ENCODE measurements at regions not wholly inside any gene's neighbourhood (a gene's known extent, or its start where the extent isn't known, plus 50 kb on each side); places are given as distances from the start of the nearest gene placed in this dataset.

GRCh38 chr1:29823561-29823960 is 587.2 kb downstream of the PTPRU start (continued):
- TF ChIP-seq, protein P1, sequence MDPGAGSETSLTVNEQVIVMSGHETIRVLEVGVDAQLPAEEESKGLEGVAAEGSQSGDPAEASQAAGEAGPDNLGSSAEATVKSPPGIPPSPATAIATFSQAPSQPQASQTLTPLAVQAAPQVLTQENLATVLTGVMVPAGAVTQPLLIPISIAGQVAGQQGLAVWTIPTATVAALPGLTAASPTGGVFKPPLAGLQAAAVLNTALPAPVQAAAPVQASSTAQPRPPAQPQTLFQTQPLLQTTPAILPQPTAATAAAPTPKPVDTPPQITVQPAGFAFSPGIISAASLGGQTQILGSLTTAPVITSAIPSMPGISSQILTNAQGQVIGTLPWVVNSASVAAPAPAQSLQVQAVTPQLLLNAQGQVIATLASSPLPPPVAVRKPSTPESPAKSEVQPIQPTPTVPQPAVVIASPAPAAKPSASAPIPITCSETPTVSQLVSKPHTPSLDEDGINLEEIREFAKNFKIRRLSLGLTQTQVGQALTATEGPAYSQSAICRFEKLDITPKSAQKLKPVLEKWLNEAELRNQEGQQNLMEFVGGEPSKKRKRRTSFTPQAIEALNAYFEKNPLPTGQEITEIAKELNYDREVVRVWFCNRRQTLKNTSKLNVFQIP (CRISPR knock-in tag; IDR thresholded peaks at IDR 0.05; ENCODE audit: borderline replicate concordance, low read depth), result no peak
- TF ChIP-seq SNAI2 (CRISPR knock-in tag; IDR thresholded peaks at IDR 0.05), result no peak

- ATAC-seq, result no peak
- TF ChIP-seq ARNTL (CRISPR knock-in tag; IDR thresholded peaks at IDR 0.05; ENCODE audit: borderline replicate concordance, low read depth), result no peak
- TF ChIP-seq SNAI2 (CRISPR knock-in tag; IDR thresholded peaks at IDR 0.05), result no peak
- TF ChIP-seq GLIS3 (CRISPR knock-in tag; IDR thresholded peaks at IDR 0.05), result no peak
- TF ChIP-seq TCF4 (CRISPR knock-in tag; IDR thresholded peaks at IDR 0.05; ENCODE audit: borderline replicate concordance), result no peak
- TF ChIP-seq, protein P1 (CRISPR knock-in tag; IDR thresholded peaks at IDR 0.05; ENCODE audit: borderline replicate concordance, low read depth), result no peak
- no peak for TF ChIP-seq RARB (CRISPR knock-in tag; IDR thresholded peaks at IDR 0.05)
- TF ChIP-seq ISL1 (CRISPR knock-in tag; IDR thresholded peaks at IDR 0.05), result no peak
- no peak for TF ChIP-seq CSRNP3 (CRISPR knock-in tag; IDR thresholded peaks at IDR 0.05)
- TF ChIP-seq, protein P2, sequence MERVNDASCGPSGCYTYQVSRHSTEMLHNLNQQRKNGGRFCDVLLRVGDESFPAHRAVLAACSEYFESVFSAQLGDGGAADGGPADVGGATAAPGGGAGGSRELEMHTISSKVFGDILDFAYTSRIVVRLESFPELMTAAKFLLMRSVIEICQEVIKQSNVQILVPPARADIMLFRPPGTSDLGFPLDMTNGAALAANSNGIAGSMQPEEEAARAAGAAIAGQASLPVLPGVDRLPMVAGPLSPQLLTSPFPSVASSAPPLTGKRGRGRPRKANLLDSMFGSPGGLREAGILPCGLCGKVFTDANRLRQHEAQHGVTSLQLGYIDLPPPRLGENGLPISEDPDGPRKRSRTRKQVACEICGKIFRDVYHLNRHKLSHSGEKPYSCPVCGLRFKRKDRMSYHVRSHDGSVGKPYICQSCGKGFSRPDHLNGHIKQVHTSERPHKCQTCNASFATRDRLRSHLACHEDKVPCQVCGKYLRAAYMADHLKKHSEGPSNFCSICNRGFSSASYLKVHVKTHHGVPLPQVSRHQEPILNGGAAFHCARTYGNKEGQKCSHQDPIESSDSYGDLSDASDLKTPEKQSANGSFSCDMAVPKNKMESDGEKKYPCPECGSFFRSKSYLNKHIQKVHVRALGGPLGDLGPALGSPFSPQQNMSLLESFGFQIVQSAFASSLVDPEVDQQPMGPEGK (CRISPR knock-in tag; IDR thresholded peaks at IDR 0.05; ENCODE audit: borderline replicate concordance), result no peak
- TF ChIP-seq CSDC2 (CRISPR knock-in tag; IDR thresholded peaks at IDR 0.05), result no peak
- TF ChIP-seq TOX (CRISPR knock-in tag; IDR thresholded peaks at IDR 0.05; ENCODE audit: borderline replicate concordance), result no peak
- TF ChIP-seq ZNF70 (CRISPR knock-in tag; IDR thresholded peaks at IDR 0.05), result no peak
- TF ChIP-seq OSR1 (CRISPR knock-in tag; IDR thresholded peaks at IDR 0.05), result no peak
- TF ChIP-seq ZNF8 (CRISPR knock-in tag; IDR thresholded peaks at IDR 0.05), result no peak
- no peak for TF ChIP-seq BACH2 (CRISPR knock-in tag; IDR thresholded peaks at IDR 0.05; ENCODE audit: borderline replicate concordance)
Observed at GRCh38 chr1:29821605-29822004, 585.3 kb downstream of the PTPRU start.

DNA sequence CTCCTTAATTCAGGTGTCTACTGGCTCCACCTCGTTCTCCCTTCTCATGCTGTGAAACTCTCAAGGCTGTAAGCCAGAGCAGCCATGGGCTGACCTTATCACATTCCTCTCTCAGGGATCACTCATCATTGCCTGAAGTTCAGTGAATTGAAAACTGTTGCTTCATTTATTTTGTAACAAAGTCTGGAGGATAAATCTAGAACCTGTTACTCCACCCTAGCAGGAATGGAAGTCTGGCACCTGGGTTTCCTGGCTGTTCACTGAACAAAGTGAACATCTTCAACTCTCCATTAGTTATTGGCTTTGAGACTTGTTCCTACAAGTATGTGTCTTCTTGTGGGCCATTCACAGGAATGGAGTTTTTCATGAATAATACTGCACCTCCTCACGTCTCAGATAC is 584.1 kb downstream of the PTPRU start:
- TF ChIP-seq ZFP30 (CRISPR knock-in tag; IDR thresholded peaks at IDR 0.05) (no peak), TOX (CRISPR knock-in tag; IDR thresholded peaks at IDR 0.05; ENCODE audit: borderline replicate concordance) (no peak), TSHZ2 (CRISPR knock-in tag; IDR thresholded peaks at IDR 0.05) (no peak), CSDC2 (CRISPR knock-in tag; IDR thresholded peaks at IDR 0.05) (no peak), ZC3H10 (CRISPR knock-in tag; IDR thresholded peaks at IDR 0.05) (no peak), TCF4 (CRISPR knock-in tag; IDR thresholded peaks at IDR 0.05; ENCODE audit: borderline replicate concordance) (no peak)
- ATAC-seq, result no peak

DNA sequence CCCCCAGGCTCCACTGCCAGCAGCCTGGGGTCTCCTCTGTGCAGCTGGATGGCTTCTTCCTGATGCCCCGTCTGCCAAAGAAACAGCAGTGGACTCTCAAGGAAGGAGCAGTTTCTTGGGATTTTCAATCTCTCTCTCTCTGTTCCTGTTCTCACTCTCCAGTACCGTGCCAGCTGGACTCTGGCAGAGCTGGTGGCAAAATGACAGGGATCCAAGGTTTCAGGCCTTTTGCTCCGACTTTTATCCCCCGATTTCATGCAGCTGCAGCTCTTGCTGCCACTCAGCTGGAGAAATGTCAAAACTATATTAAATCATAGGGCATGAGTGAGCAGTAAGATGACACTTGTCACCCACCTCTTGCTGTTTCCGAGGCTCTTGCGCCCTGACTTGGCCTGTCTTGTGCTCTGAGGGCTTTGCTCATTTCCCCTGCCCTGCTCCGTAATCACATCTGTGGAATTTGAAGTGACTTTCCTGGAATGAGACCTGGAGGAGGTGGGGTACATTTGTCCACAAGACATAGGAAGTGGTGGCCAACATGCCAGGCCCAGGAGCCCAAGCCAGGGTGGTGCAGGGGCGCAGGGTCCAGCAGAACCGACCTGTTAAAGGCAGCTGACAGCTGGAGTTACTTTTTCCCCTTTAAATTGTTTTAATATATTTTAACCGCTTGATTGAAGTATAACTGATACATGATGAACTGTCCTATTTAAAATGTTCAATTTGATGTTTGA is 576.2 kb downstream of the PTPRU start:
- ATAC-seq, result no peak
- no peak for TF ChIP-seq ISL1 (CRISPR knock-in tag; IDR thresholded peaks at IDR 0.05)
- no peak for TF ChIP-seq ZFP30 (CRISPR knock-in tag; IDR thresholded peaks at IDR 0.05)
- TF ChIP-seq ZNF8 (CRISPR knock-in tag; IDR thresholded peaks at IDR 0.05), result no peak
- no peak for TF ChIP-seq TSHZ2 (CRISPR knock-in tag; IDR thresholded peaks at IDR 0.05)
- TF ChIP-seq GLIS3 (CRISPR knock-in tag; IDR thresholded peaks at IDR 0.05), result no peak
- no peak for TF ChIP-seq ZNF70 (CRISPR knock-in tag; IDR thresholded peaks at IDR 0.05)
- TF ChIP-seq, protein P1 (CRISPR knock-in tag; IDR thresholded peaks at IDR 0.05; ENCODE audit: borderline replicate concordance, low read depth), result no peak
- no peak for TF ChIP-seq ZC3H10 (CRISPR knock-in tag; IDR thresholded peaks at IDR 0.05)
- no peak for TF ChIP-seq SNAI2 (CRISPR knock-in tag; IDR thresholded peaks at IDR 0.05)
- no peak for TF ChIP-seq PPARA (CRISPR knock-in tag; IDR thresholded peaks at IDR 0.05; ENCODE audit: borderline replicate concordance)
